ENCODE measurements at regions not wholly inside any gene's neighbourhood (a gene's known extent, or its start where the extent isn't known, plus 50 kb on each side); places are given as distances from the start of the nearest gene placed in this dataset.

- no peak for TF ChIP-seq ZFP37 (tag by site-specific recombination; IDR thresholded peaks at IDR 0.05)
- no peak for TF ChIP-seq ZBTB10 (tag by site-specific recombination; IDR thresholded peaks at IDR 0.05)
- no peak for TF ChIP-seq GLIS1 (tag by site-specific recombination; IDR thresholded peaks at IDR 0.05)
- no peak for TF ChIP-seq ZNF211 (tag by site-specific recombination; IDR thresholded peaks at IDR 0.05; ENCODE audit: low read depth)
- TF ChIP-seq ZNF670 (tag by site-specific recombination; IDR thresholded peaks at IDR 0.05; ENCODE audit: low read depth) = no peak
- no peak for TF ChIP-seq ZNF174 (tag by site-specific recombination; IDR thresholded peaks at IDR 0.05)
- TF ChIP-seq ZNF112 (tag by site-specific recombination; IDR thresholded peaks at IDR 0.05) = no peak
- TF ChIP-seq ZNF140 (tag by site-specific recombination; IDR thresholded peaks at IDR 0.05) = no peak
Observed at GRCh38 chr9:89940625-89941024, 335.8 kb downstream of the GADD45G start (continued).

GRCh38 chr9:89941875-89942274 lies 337.1 kb downstream of the GADD45G start:
- peak overlapping the region; percentile 54; the same call in 1 of the 2 replicates for H3K27ac ChIP-seq (ENCODE audit: extremely low read depth, low read depth, low read length)
- TF ChIP-seq ZNF23 (tag by site-specific recombination; IDR thresholded peaks at IDR 0.05; ENCODE audit: borderline replicate concordance) (no peak), EGR2 (tag by site-specific recombination; IDR thresholded peaks at IDR 0.05; ENCODE audit: low read depth) (no peak), ZNF629 (tag by site-specific recombination; IDR thresholded peaks at IDR 0.05) (peak; percentile 83), MEIS1 (CRISPR knock-in tag; IDR thresholded peaks at IDR 0.05; ENCODE audit: borderline replicate concordance) (peak; percentile 98), OSR2 (tag by site-specific recombination; IDR thresholded peaks at IDR 0.05) (peak; percentile 45; the same call in 1 of the 2 replicates), ZNF660 (tag by site-specific recombination; IDR thresholded peaks at IDR 0.05) (0 out of 2 replicates have a peak, but pooled peaks have one; percentile 59), ZNF785 (tag by site-specific recombination; IDR thresholded peaks at IDR 0.05) (no peak), ZFP69B (tag by site-specific recombination; IDR thresholded peaks at IDR 0.05) (no peak), HIC1 (tag by site-specific recombination; IDR thresholded peaks at IDR 0.05) (peak; percentile 31; the same call in 1 of the 2 replicates), WT1 (tag by site-specific recombination; IDR thresholded peaks at IDR 0.05) (peak; percentile 64), ZNF843 (tag by site-specific recombination; IDR thresholded peaks at IDR 0.05) (peak; percentile 72; the same call in 1 of the 2 replicates), PRDM4 (tag by site-specific recombination; IDR thresholded peaks at IDR 0.05) (peak; percentile 85), FEZF1 (tag by site-specific recombination; IDR thresholded peaks at IDR 0.05) (0 out of 2 replicates have a peak, but pooled peaks have one; percentile 17), ZNF791 (tag by site-specific recombination; IDR thresholded peaks at IDR 0.05) (no peak), GLI2 (tag by site-specific recombination; IDR thresholded peaks at IDR 0.05; ENCODE audit: borderline replicate concordance, low read depth) (no peak), ZXDB (tag by site-specific recombination; IDR thresholded peaks at IDR 0.05) (peak; percentile 52; the same call in 1 of the 2 replicates), ZSCAN30 (tag by site-specific recombination; IDR thresholded peaks at IDR 0.05) (peak; percentile 13; the same call in 1 of the 2 replicates), ZNF366 (tag by site-specific recombination; conservative IDR thresholded peaks at IDR 0.05) (peak; percentile 56), BCL11A (tag by site-specific recombination; IDR thresholded peaks at IDR 0.05; ENCODE audit: low read depth) (no peak), ZNF639 (tag by site-specific recombination; IDR thresholded peaks at IDR 0.05) (0 out of 2 replicates have a peak, but pooled peaks have one; percentile 34), KLF8 (tag by site-specific recombination; IDR thresholded peaks at IDR 0.05) (0 out of 2 replicates have a peak, but pooled peaks have one; percentile 42), SP7 (tag by site-specific recombination; IDR thresholded peaks at IDR 0.05) (peak; percentile 98)

More at GRCh38 chr9:89941875-89942274, 337.1 kb downstream of the GADD45G start:
- H3K4me1 ChIP-seq (ENCODE audit: control insufficient read depth, insufficient read depth, low read length) = peaks cover 10% of the 10 kb centered on the region
- H3K9me3 ChIP-seq (ENCODE audit: control insufficient read depth, insufficient read depth, low read depth, low read length) = no peaks in the 10 kb centered on the region
- no peak overlapping the region for H3K4me3 ChIP-seq (ENCODE audit: low read depth, low read length)
- ChIA-PET CTCF (interaction anchor here (0.5 to 1.5 kb wide), 8 partner anchors 10 to 338 kb away, joined by 3 to 6 read pairs (median 3); no protein-coding TSS in a partner anchor), POLR2A (interaction anchor here (1.6 to 3.1 kb wide), 2 partner anchors 57 to 337 kb away, joined by 6 to 22 read pairs; partner anchors contain the start of gene GADD45G)
- H3K36me3 ChIP-seq (ENCODE audit: control insufficient read depth in 2 of 2, insufficient read depth in 1 of 2, low read length in 2 of 2) = no peaks in the 10 kb centered on the region
